HL-60 (cell line): ENCODE measurements at regions not wholly inside any gene's neighbourhood (a gene's known extent, or its start where the extent isn't known, plus 50 kb on each side); places are given as distances from the start of the nearest gene placed in this dataset.

Experiments used
- GABPA ChIP-seq: IDR thresholded peaks from 2 replicates; pipeline ENCODE4 v1.6.1; 2012; ENCODE audit warnings: low read depth
- POLR2AphosphoS5 ChIP-seq: IDR thresholded peaks from 2 replicates; pipeline ENCODE4 v1.6.1; 2012; ENCODE audit warnings: low read depth
- SPI1 ChIP-seq: IDR thresholded peaks from 2 replicates; pipeline ENCODE4 v1.6.1; 2012; ENCODE audit warnings: low read depth, mild to moderate bottlenecking, borderline replicate concordance
- TF ChIP-seq, protein P1 (sequence below): IDR thresholded peaks from one replicate; pipeline ENCODE4 v1.5.1; 2011; ENCODE audit warnings: low read length, control low read depth, inconsistent platforms; ENCODE audit not compliant: insufficient read depth

DNA sequence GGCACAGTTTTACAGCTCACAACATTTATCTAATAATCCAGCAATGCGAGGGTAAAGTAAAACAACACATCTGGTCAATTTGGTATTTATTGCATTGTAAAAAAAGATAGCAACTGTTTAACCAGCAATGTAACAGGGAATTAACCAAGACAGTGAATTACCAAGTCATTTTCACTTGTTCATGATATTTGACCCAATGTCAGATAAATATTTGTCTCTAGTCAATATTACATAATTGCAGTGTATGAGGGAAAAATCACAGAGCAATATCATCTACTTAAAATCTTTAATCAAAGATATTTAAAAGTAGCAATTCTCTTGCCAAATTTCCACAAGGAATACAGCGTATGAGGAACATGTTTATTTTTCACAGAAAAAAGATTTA is 1265.1 kb upstream of the CHAC2 start:
- TF ChIP-seq, protein P1, sequence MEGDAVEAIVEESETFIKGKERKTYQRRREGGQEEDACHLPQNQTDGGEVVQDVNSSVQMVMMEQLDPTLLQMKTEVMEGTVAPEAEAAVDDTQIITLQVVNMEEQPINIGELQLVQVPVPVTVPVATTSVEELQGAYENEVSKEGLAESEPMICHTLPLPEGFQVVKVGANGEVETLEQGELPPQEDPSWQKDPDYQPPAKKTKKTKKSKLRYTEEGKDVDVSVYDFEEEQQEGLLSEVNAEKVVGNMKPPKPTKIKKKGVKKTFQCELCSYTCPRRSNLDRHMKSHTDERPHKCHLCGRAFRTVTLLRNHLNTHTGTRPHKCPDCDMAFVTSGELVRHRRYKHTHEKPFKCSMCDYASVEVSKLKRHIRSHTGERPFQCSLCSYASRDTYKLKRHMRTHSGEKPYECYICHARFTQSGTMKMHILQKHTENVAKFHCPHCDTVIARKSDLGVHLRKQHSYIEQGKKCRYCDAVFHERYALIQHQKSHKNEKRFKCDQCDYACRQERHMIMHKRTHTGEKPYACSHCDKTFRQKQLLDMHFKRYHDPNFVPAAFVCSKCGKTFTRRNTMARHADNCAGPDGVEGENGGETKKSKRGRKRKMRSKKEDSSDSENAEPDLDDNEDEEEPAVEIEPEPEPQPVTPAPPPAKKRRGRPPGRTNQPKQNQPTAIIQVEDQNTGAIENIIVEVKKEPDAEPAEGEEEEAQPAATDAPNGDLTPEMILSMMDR = no peak
- no peak for TF ChIP-seq POLR2AphosphoS5
- TF ChIP-seq SPI1 = no peak
- no peak for TF ChIP-seq GABPA
